Gastrocnemius medialis (tissue), 4 donors: ENCODE measurements at regions not wholly inside any gene's neighbourhood (a gene's known extent, or its start where the extent isn't known, plus 50 kb on each side); places are given as distances from the start of the nearest gene placed in this dataset.

Experiments
- ATAC-seq, 2 donors: fragments of 150-250 bp; one replicate each; pipeline ENCODE4 v1.9.1; 2016
- DNase-seq, 2 donors: peaks; one replicate each; pipeline ENCODE4 v3.0.0-alpha.2; 2019
- H3K27ac ChIP-seq, 4 donors: fragments of 200-600 bp; sonication (generic); 1 replicate in 1 of 4; 2 replicates in 3 of 4; pipeline ENCODE4 v1.5.1; 2016 to 2018; ENCODE audit warnings: mild to moderate bottlenecking in 2 of 4, moderate library complexity in 1 of 4
- H3K27me3 ChIP-seq, 3 donors: fragments of 200-600 bp; sonication (generic) in 2 of 3; 1 replicate in 1 of 3; 2 replicates in 2 of 3; pipeline versions ENCODE4 v1.5.1 to v1.6.0; 2016 to 2019; ENCODE audit warnings: mild to moderate bottlenecking in 1 of 3, moderate library complexity in 1 of 3
- H3K36me3 ChIP-seq, 2 donors: fragments of 200-600 bp; sonication (generic) in 1 of 2; one replicate each; pipeline ENCODE4 v1.5.1; 2017 to 2018
- H3K4me1 ChIP-seq, 2 donors: fragments of 200-600 bp; sonication (generic) in 1 of 2; one replicate each; pipeline ENCODE4 v1.5.1; 2016 to 2017; ENCODE audit warnings: mild to moderate bottlenecking in 2 of 2
- H3K4me3 ChIP-seq, 4 donors: fragments of 200-600 bp; sonication (generic) in 3 of 4; 1 replicate in 1 of 4; 2 replicates in 3 of 4; pipeline ENCODE4 v1.5.1; 2016 to 2019; ENCODE audit warnings: mild to moderate bottlenecking in 2 of 4
- H3K9me3 ChIP-seq, 3 donors: fragments of 200-600 bp; sonication (generic) in 2 of 3; 1 replicate in 1 of 3; 2 replicates in 2 of 3; pipeline ENCODE4 v1.5.1; 2016 to 2019
- POLR2A ChIP-seq, 2 donors: fragments of 450-650 bp; IDR thresholded peaks; one replicate each; pipeline ENCODE4 v1.6.1; 2017; ENCODE audit warnings: antibody characterized with exemption in 2 of 2, mild to moderate bottlenecking in 2 of 2, moderate library complexity in 2 of 2
- in situ Hi-C, 4 donors: fragments of 200-750 bp; cut with MboI; loops; one replicate each; pipeline versions ENCODE4 v1.15.0 to v1.8.0; 2017; ENCODE audit warnings: low sequenced_read_pairs in 4 of 4
- intact Hi-C: fragments of 100-400 bp; cut with DNase I; formaldehyde crosslinking; loops from one replicate; pipeline ENCODE4 v1.15.1; 2023; ENCODE audit warnings: low total_unique reads
- TF ChIP-seq, protein P1 (sequence below), 5 experiments: fragments of 450-650 bp in 3 of 5; fragments of 200-600 bp in 2 of 5; sonication (generic) in 2 of 5; IDR thresholded peaks in 4 of 5; conservative IDR thresholded peaks in 1 of 5; 1 replicate in 4 of 5; 2 replicates in 1 of 5; pipeline ENCODE4 v1.5.1; 2016 to 2019; ENCODE audit warnings: antibody characterized with exemption in 5 of 5, mild to moderate bottlenecking in 3 of 5, moderate library complexity in 3 of 5

GRCh38 chr15:95489103-95489502, 841.4 kb upstream of the NR2F2 start:
- no peaks in the 10 kb centered on the region for H3K27me3 ChIP-seq
- no peaks in the 10 kb centered on the region for H3K36me3 ChIP-seq
- intact Hi-C loops (no loop called here), in situ Hi-C loops (no loop called here)
- H3K9me3 ChIP-seq = no peaks in the 10 kb centered on the region
- no peak overlapping the region for H3K4me3 ChIP-seq
- ATAC-seq = no peak
- no peak for TF ChIP-seq POLR2A (IDR thresholded peaks at IDR 0.05)
- TF ChIP-seq, protein P1, sequence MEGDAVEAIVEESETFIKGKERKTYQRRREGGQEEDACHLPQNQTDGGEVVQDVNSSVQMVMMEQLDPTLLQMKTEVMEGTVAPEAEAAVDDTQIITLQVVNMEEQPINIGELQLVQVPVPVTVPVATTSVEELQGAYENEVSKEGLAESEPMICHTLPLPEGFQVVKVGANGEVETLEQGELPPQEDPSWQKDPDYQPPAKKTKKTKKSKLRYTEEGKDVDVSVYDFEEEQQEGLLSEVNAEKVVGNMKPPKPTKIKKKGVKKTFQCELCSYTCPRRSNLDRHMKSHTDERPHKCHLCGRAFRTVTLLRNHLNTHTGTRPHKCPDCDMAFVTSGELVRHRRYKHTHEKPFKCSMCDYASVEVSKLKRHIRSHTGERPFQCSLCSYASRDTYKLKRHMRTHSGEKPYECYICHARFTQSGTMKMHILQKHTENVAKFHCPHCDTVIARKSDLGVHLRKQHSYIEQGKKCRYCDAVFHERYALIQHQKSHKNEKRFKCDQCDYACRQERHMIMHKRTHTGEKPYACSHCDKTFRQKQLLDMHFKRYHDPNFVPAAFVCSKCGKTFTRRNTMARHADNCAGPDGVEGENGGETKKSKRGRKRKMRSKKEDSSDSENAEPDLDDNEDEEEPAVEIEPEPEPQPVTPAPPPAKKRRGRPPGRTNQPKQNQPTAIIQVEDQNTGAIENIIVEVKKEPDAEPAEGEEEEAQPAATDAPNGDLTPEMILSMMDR (IDR thresholded peaks at IDR 0.05 in 4 of 5, conservative IDR thresholded peaks at IDR 0.05 in 1 of 5) = no peak
- no peaks in the 10 kb centered on the region for H3K4me1 ChIP-seq
- DNase-seq = no peak
- H3K27ac ChIP-seq = no peak overlapping the region

- Histone ChIP-seq H3K4me1 (no peaks in the 10 kb centered on the region), H3K36me3 (no peaks in the 10 kb centered on the region), H3K27ac (no peak overlapping the region), H3K9me3 (no peaks in the 10 kb centered on the region), H3K4me3 (no peak overlapping the region), H3K27me3 (no peaks in the 10 kb centered on the region)
- in situ Hi-C loops (no loop called here), intact Hi-C loops (no loop called here)
- DNase-seq = no peak
- TF ChIP-seq, protein P1 (IDR thresholded peaks at IDR 0.05 in 4 of 5, conservative IDR thresholded peaks at IDR 0.05 in 1 of 5) = no peak
- TF ChIP-seq POLR2A (IDR thresholded peaks at IDR 0.05) = no peak
- ATAC-seq = no peak
Measured at GRCh38 chr15:95492388-95493070, 838.0 kb upstream of the NR2F2 start.

DNA sequence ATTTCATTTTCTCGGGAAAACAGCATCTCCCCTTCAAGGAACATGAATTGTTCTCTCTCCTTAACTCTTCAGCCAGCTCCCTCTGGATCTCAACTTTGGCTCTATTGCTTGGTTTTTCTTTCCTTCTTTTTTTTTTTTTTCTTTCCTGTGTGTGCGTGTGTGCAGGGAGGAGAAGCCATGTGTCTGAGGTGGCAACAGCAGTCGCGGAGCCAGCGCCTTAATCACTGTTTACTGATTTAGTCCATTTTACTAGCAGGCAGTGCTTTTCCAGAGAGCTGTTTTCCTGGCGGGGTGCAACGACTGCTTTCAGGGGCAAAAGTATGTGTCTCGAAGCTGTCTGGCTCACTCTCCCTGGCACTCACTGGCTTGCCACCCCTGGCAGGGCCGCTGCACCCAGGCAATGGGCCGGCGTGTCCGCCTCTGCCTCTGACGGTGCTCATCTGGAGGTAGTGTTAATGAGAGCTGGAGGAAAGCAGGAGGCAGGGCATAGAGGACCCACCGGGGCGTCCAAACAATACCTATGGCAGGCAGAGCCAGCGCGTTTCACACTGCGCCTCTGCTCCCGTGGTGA, 835.4 kb upstream of the NR2F2 start:
- no peaks in the 10 kb centered on the region for H3K36me3 ChIP-seq
- H3K27ac ChIP-seq = no peak overlapping the region
- no peak overlapping the region for H3K4me3 ChIP-seq
- intact Hi-C loops (no loop called here), in situ Hi-C loops (no loop called here)
- H3K27me3 ChIP-seq = no peaks in the 10 kb centered on the region
- no peaks in the 10 kb centered on the region for H3K4me1 ChIP-seq
- ATAC-seq (no peak), DNase-seq (no peak)
- TF ChIP-seq, protein P1 (IDR thresholded peaks at IDR 0.05 in 4 of 5, conservative IDR thresholded peaks at IDR 0.05 in 1 of 5) = no peak
- no peak for TF ChIP-seq POLR2A (IDR thresholded peaks at IDR 0.05)
- H3K9me3 ChIP-seq = no peaks in the 10 kb centered on the region

DNA sequence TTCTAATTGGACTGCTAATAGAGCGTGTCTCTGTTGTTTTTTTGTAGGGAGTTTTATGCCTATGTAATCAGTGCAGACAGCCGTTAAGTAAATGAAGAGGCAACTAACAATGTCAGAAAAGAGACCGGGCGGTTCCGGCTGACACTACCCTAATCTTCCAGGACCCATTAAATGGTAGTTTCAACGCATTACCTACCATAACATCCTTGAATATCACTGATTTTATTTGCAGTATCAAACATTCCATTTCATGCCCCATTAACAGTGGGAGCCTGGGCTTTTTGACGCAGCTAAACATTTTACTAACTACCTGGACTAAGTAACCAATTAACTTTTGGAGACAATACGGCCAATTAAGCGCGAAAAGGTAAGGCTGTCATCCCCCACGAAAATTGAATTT, 832.9 kb upstream of the NR2F2 start:
- H3K4me3 ChIP-seq = no peak overlapping the region
- no peaks in the 10 kb centered on the region for H3K27me3 ChIP-seq
- H3K9me3 ChIP-seq = no peaks in the 10 kb centered on the region
- no peaks in the 10 kb centered on the region for H3K4me1 ChIP-seq
- no peak for DNase-seq
- intact Hi-C loops (no loop called here), in situ Hi-C loops (no loop called here)
- H3K36me3 ChIP-seq = no peaks in the 10 kb centered on the region
- TF ChIP-seq, protein P1 (IDR thresholded peaks at IDR 0.05 in 4 of 5, conservative IDR thresholded peaks at IDR 0.05 in 1 of 5) = no peak
- TF ChIP-seq POLR2A (IDR thresholded peaks at IDR 0.05) = no peak
- no peak for ATAC-seq
- no peak overlapping the region for H3K27ac ChIP-seq
